Activated T-cell treated with anti-CD3 and anti-CD28 coated beads for 24 hours (primary cell): ENCODE measurements at regions not wholly inside any gene's neighbourhood (a gene's known extent, or its start where the extent isn't known, plus 50 kb on each side); places are given as distances from the start of the nearest gene placed in this dataset.

Experiments
- DNase-seq: peaks from one replicate; pipeline ENCODE4 v3.0.0-alpha.2; 2020; ENCODE audit warnings: low read depth

GRCh38 chr6:99138445-99138844, 190.7 kb upstream of the FBXL4 start:
- DNase-seq: no peak

GRCh38 chr6:99137314-99137713, 189.6 kb upstream of the FBXL4 start:
- no peak for DNase-seq

GRCh38 chr6:99136488-99136887, 188.7 kb upstream of the FBXL4 start:
- no peak for DNase-seq

- no peak for DNase-seq
Measured at GRCh38 chr6:99132026-99132635, 184.4 kb upstream of the FBXL4 start.

GRCh38 chr6:99130897-99131873, 183.4 kb upstream of the FBXL4 start:
- no peak for DNase-seq

- no peak for DNase-seq
Measured at GRCh38 chr6:99129835-99130234, 182.1 kb upstream of the FBXL4 start.

GRCh38 chr6:99121748-99122147, 174.0 kb upstream of the FBXL4 start:
- no peak for DNase-seq

GRCh38 chr6:99120641-99121040, 172.9 kb upstream of the FBXL4 start:
- DNase-seq: no peak

- no peak for DNase-seq
Measured at GRCh38 chr6:99119109-99120031, 171.6 kb upstream of the FBXL4 start.

- no peak for DNase-seq
Measured at GRCh38 chr6:99114769-99115406, 167.1 kb upstream of the FBXL4 start.

- DNase-seq: no peak
Measured at GRCh38 chr6:99111590-99111989, 163.8 kb upstream of the FBXL4 start.

- no peak for DNase-seq
Measured at GRCh38 chr6:99110029-99110428, 162.3 kb upstream of the FBXL4 start.

GRCh38 chr6:99104218-99104617, 156.5 kb upstream of the FBXL4 start:
- no peak for DNase-seq

- DNase-seq: no peak
Measured at GRCh38 chr6:99099243-99099642, 151.5 kb upstream of the FBXL4 start.

GRCh38 chr6:99096170-99096569, 148.4 kb upstream of the FBXL4 start:
- no peak for DNase-seq

GRCh38 chr6:99093456-99094190, 145.9 kb upstream of the FBXL4 start:
- no peak for DNase-seq

- no peak for DNase-seq
Measured at GRCh38 chr6:99092461-99092860, 144.7 kb upstream of the FBXL4 start.

- no peak for DNase-seq
Measured at GRCh38 chr6:99091985-99092384, 144.2 kb upstream of the FBXL4 start.

- DNase-seq: no peak
Measured at GRCh38 chr6:99080191-99080590, 132.4 kb upstream of the FBXL4 start.

GRCh38 chr6:99079058-99079457, 131.3 kb upstream of the FBXL4 start:
- no peak for DNase-seq

GRCh38 chr6:99073223-99073622, 125.5 kb upstream of the FBXL4 start:
- no peak for DNase-seq
